ENCODE measurements at regions not wholly inside any gene's neighbourhood (a gene's known extent, or its start where the extent isn't known, plus 50 kb on each side); places are given as distances from the start of the nearest gene placed in this dataset.

DNA sequence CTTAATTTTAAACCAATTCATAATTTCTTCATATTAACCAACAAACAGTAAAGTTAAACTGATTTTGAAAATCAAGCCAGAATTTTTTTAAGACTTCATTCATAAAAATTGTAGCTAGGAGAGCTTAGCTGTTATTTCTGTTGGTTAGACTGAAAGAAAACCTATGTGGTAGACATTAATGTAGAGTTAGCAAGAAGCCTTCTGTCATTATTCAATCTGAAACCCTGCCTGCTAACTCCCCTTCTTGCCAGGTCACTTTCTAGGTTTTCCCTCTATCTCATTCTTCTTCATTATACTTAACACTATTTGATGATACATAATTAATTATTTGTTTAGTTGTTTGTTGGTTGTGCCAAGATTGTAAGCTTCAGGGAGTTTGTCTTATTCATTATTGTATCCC lies 304.3 kb upstream of the MEF2C start:
- Histone ChIP-seq H3K4me2 (ENCODE audit: insufficient read depth in 1 of 2, low read depth in 2 of 2, low read length in 2 of 2) (no peak overlapping the region), H3K23ac (ENCODE audit: insufficient read length) (no peak overlapping the region)
- no peak for TF ChIP-seq POU5F1 (IDR thresholded peaks at IDR 0.05; ENCODE audit: low read depth, low read length)
- no peak for TF ChIP-seq EP300 (IDR thresholded peaks at IDR 0.05; ENCODE audit: borderline replicate concordance in 1 of 2, low read depth in 2 of 2, low read length in 2 of 2)
- TF ChIP-seq SRF (IDR thresholded peaks at IDR 0.05; ENCODE audit: low read depth, low read length): no peak
- TF ChIP-seq TBP (IDR thresholded peaks at IDR 0.05; ENCODE audit: low read depth, low read length): no peak
- no peak for TF ChIP-seq GABPA (IDR thresholded peaks at IDR 0.05; ENCODE audit: borderline replicate concordance, insufficient read depth, low read length)
- TF ChIP-seq FOSL1 (IDR thresholded peaks at IDR 0.05; ENCODE audit: insufficient read depth, low read depth, low read length): no peak
- TF ChIP-seq KDM5A (IDR thresholded peaks at IDR 0.05; ENCODE audit: low read length): no peak
- TF ChIP-seq RXRA (IDR thresholded peaks at IDR 0.05; ENCODE audit: insufficient read depth, low read depth, low read length): no peak

More for the DNA sequence above, 304.3 kb upstream of the MEF2C start:
- no peak overlapping the region for H3K9ac ChIP-seq (replicated peaks in 1 of 4; ENCODE audit: extremely low read depth in 1 of 4, low read depth in 3 of 4, low read length in 3 of 4)
- no peak overlapping the region for H3K14ac ChIP-seq (ENCODE audit: insufficient read length)
- no peak overlapping the region for H2AK5ac ChIP-seq (ENCODE audit: low read depth, low read length)
- no peaks in the 10 kb centered on the region for H3K79me2 ChIP-seq (ENCODE audit: control insufficient read depth in 1 of 2, insufficient read depth in 2 of 2, low read length in 2 of 2)
- H4K91ac ChIP-seq (replicated peaks; ENCODE audit: insufficient read length, low read length): no peak overlapping the region
- POLR2A ChIA-PET (ENCODE audit: partially characterized antibody): no interaction called here
- DNase-seq (ENCODE audit: low read depth in 1 of 2, low spot score in 2 of 2) (no peak), FAIRE-seq (no peak)
- no peak overlapping the region for H3K56ac ChIP-seq (replicated peaks; ENCODE audit: insufficient read length, low read depth, low read length)
- no peak overlapping the region for H3K27ac ChIP-seq (ENCODE audit: low read depth, low read length)
- H4K5ac ChIP-seq (ENCODE audit: insufficient read length, low read depth, low read length): no peak overlapping the region
- no peaks in the 10 kb centered on the region for H3K27me3 ChIP-seq (replicated peaks in 1 of 4; ENCODE audit: control insufficient read depth in 3 of 4, extremely low read depth in 1 of 4, insufficient read depth in 3 of 4, low read length in 3 of 4)
- H3K79me1 ChIP-seq (ENCODE audit: low read depth, low read length): no peaks in the 10 kb centered on the region
- H3K18ac ChIP-seq (ENCODE audit: extremely low read depth, low read length): no peak overlapping the region
- no peak overlapping the region for H2BK20ac ChIP-seq (ENCODE audit: low read length)
- no peak overlapping the region for H2BK12ac ChIP-seq (ENCODE audit: low read depth, low read length)
- H3K4me1 ChIP-seq (replicated peaks in 1 of 4; ENCODE audit: control insufficient read depth in 3 of 4, insufficient read depth in 4 of 4, low read length in 3 of 4): no peaks in the 10 kb centered on the region
- H3K4me3 ChIP-seq (ENCODE audit: extremely low read depth in 1 of 4, insufficient read depth in 2 of 4, low read depth in 3 of 4, low read length in 4 of 4): no peak overlapping the region
- no peak overlapping the region for H2BK120ac ChIP-seq (replicated peaks; ENCODE audit: low read depth, low read length)
- H4K20me1 ChIP-seq (replicated peaks in 1 of 2; ENCODE audit: control insufficient read depth in 1 of 2, insufficient read depth in 2 of 2, low read length in 2 of 2): no peaks in the 10 kb centered on the region
- H2BK5ac ChIP-seq (ENCODE audit: low read depth, low read length): no peak overlapping the region
- no peaks in the 10 kb centered on the region for H3K9me3 ChIP-seq (ENCODE audit: insufficient read depth in 2 of 2, low read depth in 1 of 2, low read length in 1 of 2)
- CTCF ChIA-PET (ENCODE audit: partially characterized antibody): no interaction called here
- no peak overlapping the region for H2AFZ ChIP-seq (ENCODE audit: low read length)
- H3K4ac ChIP-seq (replicated peaks; ENCODE audit: insufficient read length, low read depth, low read length): no peak overlapping the region
- no peaks in the 10 kb centered on the region for H3K23me2 ChIP-seq (ENCODE audit: low read depth, low read length)
- H2BK15ac ChIP-seq (ENCODE audit: low read length): no peak overlapping the region
- no peak overlapping the region for H4K8ac ChIP-seq (ENCODE audit: extremely low read depth, insufficient read depth, low read length)
- H3K36me3 ChIP-seq (ENCODE audit: control insufficient read depth in 2 of 4, insufficient read depth in 4 of 4, low read length in 3 of 4): no peaks in the 10 kb centered on the region
